Inflammatory macrophage (primary cell): ENCODE measurements at regions not wholly inside any gene's neighbourhood (a gene's known extent, or its start where the extent isn't known, plus 50 kb on each side); places are given as distances from the start of the nearest gene placed in this dataset.
"Not testable (repeated sequence)": the region's sequence is repeated elsewhere in the genome, so short reads cannot be mapped to it uniquely, and the experiment has no call there.

Experiments used
- DNase-seq, 2 donors: peaks; one replicate each; pipeline ENCODE4 v3.0.0-alpha.2; 2020 to 2022

GRCh38 chr6:103119056-103119455, 1725.5 kb downstream of the GRIK2 start:
- DNase-seq = no peak

- DNase-seq = no peak
These were observed 1721.1 kb downstream of the GRIK2 start for GRCh38 chr6:103114582-103114981.

DNA sequence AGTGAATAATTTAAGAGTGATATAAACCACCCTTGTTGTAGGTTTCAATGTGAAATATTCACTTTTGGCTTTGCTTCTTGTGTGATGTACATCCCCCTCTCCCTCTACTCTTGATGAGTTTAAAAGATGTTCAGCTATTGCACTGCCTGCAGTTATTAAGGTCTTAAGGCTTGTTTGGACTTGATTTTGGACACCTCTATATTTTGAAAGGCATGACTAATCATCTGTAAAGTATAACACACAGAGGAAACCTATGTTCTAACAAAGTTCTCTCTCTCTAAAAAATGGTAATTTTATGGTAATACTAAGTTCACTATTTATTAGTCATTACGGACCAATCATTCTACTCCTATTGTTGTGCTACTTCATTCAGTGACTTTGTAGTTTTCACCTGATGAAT, 1719.9 kb downstream of the GRIK2 start:
- DNase-seq = no peak

- no peak for DNase-seq
These were observed 1714.5 kb downstream of the GRIK2 start for GRCh38 chr6:103107985-103108384.

DNA sequence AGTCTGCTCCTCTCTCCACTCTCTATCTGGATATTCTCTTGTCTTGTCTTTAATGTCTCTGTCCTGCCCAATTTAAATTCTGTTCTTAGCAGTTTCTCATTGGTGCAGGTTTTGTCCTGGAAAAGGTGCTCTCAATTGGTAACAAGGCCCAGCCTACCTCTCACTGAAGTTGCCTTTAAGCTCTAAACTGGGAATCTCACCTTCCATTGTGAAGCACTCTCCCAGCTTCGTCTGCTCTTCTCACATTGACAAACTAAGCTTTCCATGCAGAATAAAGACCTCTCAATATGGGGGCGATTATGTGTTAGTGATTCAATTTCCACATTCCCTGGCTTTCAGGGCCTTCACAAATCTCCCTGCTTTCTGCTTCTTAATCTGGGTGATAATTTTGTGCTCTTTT, 1712.2 kb downstream of the GRIK2 start:
- no peak for DNase-seq

DNA sequence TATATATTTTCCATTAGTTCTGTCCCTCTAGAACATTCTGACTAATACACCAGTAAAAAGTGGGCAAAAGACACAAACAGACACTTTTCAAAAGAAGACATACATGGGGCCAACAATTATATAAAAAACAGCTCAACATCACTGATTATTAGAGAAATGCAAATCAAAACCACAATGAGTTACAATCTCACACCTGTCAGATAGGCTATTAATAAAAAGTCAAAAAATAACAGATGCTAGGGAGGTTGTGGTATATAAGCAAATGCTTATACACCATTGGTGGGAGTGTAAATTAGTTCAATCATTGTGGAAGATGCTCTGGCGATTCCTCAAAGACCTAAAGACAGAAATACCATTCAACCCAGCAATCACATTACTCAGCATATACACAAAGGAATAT, 1707.8 kb downstream of the GRIK2 start:
- no peak for DNase-seq

DNA sequence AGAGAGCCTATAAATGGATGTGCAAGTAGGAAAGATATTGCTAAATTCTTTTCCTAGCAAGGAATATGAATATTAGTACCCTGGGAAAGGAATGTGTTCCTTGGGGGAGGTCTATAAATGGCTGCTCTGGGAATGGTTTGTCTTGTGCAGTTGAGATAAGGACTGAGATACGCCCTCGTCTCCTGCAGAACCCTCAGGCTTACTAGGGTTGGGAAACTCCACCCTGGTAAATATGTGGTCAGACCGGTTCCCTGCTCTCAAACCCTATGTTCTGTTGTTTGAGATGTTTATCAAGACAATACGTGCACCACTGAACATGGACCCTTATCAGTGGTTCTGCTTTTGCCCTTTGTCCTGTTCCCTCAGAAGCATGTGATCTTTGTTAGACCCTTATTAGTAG, 1698.9 kb downstream of the GRIK2 start:
- DNase-seq = not testable (repeated sequence)

DNA sequence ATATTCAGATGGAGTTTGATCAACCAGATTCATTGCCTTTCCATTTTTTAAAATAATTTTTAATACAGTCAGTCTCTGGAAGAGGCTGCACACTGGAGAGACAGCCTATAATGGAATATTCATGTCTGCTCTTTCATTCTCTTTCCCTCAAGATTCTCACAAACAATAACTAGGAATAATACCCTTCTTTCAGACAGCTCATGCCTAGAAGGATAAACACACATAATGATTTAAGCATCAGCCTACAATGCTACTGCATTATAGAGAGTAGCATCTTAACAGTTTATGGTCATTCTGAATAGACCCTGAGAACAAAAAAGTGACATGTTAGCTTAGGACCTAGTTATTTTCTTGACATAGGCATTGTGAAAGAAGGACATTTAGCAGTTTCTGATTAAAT, 1692.3 kb downstream of the GRIK2 start:
- DNase-seq = no peak

DNA sequence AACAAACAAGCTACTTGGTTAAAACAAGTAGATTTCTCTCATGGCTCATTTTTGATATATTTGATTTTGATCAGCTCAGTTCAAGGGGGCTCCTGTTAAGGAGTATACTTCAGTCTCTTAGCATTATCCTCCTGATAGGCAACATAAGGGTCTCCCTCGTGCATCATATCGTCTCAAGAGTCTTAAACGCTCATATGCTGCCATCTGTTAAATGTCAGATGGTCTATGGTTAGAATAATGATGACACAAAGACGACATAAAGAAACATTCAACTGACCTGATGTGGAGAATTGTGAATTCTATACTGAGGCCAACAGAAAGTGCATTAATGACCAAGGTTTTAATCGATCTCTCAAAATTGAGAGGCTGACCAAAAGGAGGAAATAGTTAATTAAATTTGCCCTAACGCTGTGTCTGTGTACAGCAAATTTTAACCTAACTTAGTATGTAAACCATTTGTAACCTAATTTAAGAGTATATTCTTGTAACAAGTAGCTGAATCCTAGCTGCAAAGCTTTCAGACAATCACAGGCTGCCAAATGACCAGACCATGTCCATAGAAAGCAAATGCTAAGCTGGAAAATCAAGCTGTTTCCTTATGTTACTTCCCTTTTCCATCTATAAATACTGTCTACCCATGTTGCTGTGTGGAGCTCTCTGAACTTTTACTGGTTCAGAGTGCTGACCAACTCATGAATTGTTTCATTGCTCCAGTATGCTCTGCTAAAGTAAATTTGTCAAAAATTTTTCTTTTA, 1688.5 kb downstream of the GRIK2 start:
- no peak for DNase-seq

GRCh38 chr6:103081126-103081525, 1687.6 kb downstream of the GRIK2 start:
- no peak for DNase-seq

- DNase-seq = no peak
These were observed 1687.0 kb downstream of the GRIK2 start for GRCh38 chr6:103080497-103080896.

DNA sequence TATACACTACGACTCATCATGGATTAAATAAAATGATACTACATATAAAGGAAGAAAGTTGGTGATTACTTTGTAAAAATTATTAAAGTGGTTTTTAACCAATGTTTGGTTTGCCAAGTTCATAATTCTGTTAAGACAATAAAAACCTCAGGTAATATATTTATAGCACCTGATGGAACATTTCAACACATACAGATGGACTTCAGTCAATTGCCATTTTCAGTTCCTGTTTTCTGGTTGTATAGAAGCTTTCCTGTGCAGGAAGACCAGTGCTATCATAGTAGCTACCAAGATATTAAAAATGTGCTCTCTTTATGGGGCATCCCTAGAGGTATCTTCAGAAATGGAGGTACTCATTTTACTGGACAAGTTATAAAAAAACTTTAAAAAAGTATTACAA, 1686.4 kb downstream of the GRIK2 start:
- no peak for DNase-seq

DNA sequence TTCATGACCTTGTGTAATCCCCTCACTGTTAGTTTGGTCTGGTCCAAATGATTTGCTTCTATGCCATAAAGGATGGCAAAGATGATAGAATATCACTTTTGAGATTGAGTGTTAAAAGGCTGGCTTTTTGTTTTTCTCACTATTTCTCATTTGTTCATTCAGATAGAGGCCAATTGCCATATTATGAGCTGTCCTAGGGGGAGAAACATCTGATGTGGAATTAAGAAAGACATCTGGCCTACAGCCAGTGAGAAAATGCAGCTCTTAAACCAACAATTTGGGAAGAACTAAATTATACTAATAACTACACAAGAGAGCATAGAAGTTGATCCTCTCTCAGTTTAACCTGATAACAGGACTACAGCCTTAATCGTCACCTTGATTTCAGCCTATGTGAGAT, 1668.6 kb downstream of the GRIK2 start:
- DNase-seq = no peak

- no peak for DNase-seq
These were observed 1654.1 kb downstream of the GRIK2 start for GRCh38 chr6:103047567-103047966.

DNA sequence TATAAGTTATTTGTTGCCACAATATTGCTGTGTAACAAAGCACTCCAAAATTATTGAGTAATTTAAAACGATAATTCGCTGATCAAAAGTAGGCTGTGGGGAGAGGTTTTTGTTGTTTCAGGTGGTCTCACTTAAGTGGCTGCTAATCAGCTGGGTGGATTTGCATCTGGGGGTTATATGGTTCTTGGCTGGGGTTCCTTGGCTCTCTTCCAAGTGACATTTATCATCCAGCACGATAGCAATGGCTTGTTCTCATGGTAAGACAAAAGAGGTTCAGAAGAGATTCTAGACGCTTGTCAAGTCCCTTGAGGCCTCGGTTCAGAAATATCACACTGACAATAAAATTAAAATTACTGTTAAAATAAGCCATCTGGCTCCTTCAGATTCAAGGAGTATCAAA, 1648.8 kb downstream of the GRIK2 start:
- DNase-seq = no peak

GRCh38 chr6:103036846-103037245, 1643.3 kb downstream of the GRIK2 start:
- DNase-seq = no peak

GRCh38 chr6:103027271-103027931, 1633.9 kb downstream of the GRIK2 start:
- DNase-seq = no peak

- no peak for DNase-seq
These were observed 1624.9 kb downstream of the GRIK2 start for GRCh38 chr6:103018426-103018825.

GRCh38 chr6:103017878-103018277, 1624.4 kb downstream of the GRIK2 start:
- no peak for DNase-seq

- DNase-seq = no peak
These were observed 1618.1 kb downstream of the GRIK2 start for GRCh38 chr6:103011605-103012004.

DNA sequence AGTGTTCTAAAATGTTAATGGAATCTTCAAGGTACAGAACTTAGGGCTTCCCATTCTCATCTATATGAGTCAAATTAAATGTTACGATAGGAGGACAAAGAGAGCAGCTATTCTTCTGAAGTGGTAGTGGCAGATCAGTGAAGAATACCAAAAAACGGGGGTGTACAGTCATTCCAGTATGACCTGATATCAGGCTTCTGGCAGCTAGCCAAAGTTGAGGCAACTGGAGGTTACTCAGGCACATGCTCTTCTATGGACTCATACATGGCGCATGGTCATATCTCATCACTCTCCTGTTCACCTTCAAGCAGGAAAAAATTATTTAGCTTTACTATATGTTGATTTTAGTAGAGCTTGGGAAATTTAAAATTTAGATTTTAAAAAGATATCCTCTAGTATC, 1608.8 kb downstream of the GRIK2 start:
- DNase-seq = no peak

GRCh38 chr6:103001724-103002123, 1608.2 kb downstream of the GRIK2 start:
- DNase-seq = no peak

DNA sequence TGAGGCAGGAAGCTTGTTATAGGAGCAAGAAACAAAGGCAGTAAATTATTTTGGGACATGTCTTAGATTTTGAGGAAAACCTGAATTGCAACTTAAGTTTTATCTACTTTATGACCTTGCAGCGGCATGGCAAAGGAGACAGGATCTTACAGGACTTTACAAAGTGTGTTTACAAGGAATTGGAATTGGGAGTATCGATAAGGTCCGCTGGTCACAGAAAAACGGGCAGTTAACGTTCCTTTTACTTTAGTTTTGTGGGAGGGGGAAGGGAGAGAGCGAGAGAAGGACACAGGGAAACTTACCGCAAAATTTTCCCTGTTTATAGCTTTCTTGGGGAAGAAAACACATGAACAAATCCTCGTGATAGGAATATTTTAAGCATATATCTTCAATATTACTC, 1607.2 kb downstream of the GRIK2 start:
- DNase-seq = no peak

- DNase-seq = no peak
These were observed 1602.0 kb downstream of the GRIK2 start for GRCh38 chr6:102995491-102995890.

DNA sequence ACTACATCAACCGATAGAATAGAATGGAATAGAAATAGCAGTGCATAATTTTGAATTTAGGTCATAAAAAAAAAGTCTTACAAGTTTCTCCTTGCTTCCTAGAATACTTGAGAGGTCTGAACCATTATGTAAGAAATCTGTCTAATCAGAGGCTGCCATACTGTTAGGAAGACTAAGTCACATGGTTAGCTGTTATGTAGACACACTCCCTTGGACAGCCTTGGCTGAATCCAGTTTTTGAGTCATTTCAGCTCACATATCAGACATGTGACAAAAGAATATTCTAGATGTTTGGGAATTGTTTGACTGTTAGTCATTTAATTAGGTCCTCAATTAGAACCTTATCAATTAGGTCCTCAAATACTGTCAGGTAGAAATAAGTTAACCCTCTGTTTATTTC, 1601.4 kb downstream of the GRIK2 start:
- DNase-seq = no peak
